Right renal cortex interstitium (tissue), 3 donors: ENCODE measurements at regions not wholly inside any gene's neighbourhood (a gene's known extent, or its start where the extent isn't known, plus 50 kb on each side); places are given as distances from the start of the nearest gene placed in this dataset.
"Not testable (repeated sequence)": the region's sequence is repeated elsewhere in the genome, so short reads cannot be mapped to it uniquely, and the experiment has no call there.

ENCODE experiments used
- DNase-seq, 3 donors: peaks; one replicate each; pipeline ENCODE4 v3.0.0-alpha.2; 2013; ENCODE audit warnings: low read depth in 3 of 3, low spot score in 2 of 3

DNA sequence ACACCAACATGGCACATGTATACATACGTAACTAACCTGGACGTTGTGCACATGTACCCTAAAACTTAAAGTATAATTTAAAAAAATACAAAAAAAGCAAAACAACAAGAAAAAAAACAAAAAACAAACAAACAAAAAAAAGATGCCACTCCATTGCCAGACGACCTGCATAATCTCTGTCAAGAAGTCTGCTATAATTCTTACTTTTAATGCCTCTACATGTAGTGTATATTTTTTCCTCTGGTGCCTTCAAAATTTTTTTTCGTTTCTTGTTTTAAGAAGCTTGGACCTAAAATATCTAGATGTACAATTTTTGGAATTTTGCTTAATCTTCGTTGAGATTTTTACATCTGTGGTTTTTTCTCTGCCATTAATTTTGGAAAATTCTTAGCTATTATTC, 235.6 kb upstream of the ZNF521 start:
- no peak for DNase-seq

GRCh38 chr18:25568986-25569385, 217.0 kb upstream of the ZNF521 start:
- DNase-seq: no peak

DNA sequence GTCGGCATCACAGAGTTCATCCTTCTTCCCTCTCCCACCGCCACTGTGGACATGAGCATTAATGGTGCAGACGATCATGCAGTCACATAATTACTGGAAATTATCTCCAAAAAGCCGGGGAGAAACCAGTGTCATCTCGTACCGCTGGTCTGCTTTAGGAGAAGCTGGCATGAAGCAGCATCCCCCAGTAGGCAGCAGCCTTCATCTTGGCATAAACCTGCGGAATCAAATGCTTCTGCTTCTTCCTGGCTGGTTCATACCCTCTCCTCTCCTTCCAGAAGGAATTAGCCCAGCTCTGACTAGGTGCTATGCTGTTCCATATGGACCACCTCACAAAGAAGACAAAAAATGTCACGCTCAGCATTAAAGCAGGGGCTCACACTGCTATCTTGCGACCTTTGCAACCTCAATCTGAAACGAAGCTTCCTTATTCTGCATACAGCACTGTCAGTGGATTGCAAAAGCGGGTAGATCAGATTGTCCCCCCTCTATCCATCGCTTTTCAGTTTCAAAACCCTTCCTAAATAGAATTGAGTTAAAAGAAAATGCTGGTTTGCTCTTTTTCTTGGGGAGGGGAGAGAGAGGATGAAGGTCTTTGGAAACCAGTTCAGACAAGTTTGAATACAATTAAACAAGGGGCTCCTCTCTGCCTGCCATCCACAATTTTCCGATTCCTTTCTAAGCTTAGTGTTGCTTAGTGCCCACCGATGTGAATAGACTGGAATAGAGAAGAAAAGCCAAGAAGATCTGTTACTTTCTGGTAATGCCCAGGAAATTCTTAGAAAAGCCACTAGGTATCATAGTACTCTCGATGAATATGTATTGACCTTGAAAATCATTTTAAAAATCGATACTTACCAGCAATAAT, 212.1 kb upstream of the ZNF521 start:
- DNase-seq: no peak

- no peak for DNase-seq
These were observed 211.4 kb upstream of the ZNF521 start for GRCh38 chr18:25563346-25563745.

DNA sequence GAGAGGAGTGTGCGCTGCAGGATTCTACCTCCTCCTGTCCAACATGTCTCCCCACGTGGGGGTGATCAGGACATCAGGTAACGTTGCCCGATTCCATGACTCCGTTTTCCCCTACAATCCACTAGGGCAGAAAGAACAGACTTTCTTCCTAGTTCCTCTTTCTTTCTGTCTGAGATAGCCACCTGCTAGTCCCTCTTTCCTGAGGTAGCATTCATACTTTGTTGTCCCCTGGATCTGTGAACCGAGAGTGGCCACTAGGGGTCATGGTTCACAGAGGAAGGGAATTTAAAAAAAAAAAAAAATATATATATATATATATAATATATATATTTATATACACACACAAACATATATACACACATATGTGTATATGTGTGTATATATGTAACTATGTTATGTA, 210.0 kb upstream of the ZNF521 start:
- no peak for DNase-seq

DNA sequence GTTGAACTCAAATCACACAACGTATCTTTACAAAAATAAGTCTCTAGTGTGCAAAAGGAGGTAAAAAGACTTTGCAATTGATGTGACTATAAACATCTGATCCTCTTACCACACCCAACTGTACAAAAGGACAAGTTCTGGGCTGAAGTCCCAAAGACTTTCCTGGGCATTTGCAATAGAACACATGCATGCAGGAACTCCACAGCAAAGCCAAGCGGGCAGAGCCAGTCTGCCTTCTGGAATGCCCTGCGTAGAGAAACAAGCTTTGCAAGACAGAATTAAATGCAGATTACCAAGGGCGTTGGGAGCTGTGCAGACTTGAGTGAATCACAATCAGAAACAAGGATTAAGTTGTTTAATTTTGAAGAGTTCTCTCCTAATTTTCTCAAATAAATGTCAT, 208.4 kb upstream of the ZNF521 start:
- DNase-seq: no peak

DNA sequence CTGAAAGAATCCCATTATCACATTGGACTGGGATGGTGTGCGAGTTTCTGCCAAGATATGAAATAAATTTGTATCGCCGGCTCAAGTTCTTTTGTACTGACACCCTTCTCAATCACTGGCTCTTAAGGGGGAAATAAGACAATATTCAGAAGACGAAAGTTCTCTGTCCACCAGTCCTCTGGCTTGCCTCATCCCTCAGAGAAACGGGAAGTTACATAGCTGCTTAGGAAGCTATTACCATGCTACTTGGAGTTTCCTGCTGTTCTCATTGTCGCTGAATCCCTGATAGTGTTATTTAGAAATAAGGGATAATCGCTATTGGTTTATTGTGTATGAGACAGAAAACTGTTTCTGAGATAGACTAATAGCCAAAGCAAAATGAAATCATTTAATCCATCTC, 205.0 kb upstream of the ZNF521 start:
- DNase-seq: no peak

- no peak for DNase-seq
These were observed 201.8 kb upstream of the ZNF521 start for GRCh38 chr18:25553631-25554263.

- DNase-seq: no peak
These were observed 192.8 kb upstream of the ZNF521 start for GRCh38 chr18:25544546-25545287.

DNA sequence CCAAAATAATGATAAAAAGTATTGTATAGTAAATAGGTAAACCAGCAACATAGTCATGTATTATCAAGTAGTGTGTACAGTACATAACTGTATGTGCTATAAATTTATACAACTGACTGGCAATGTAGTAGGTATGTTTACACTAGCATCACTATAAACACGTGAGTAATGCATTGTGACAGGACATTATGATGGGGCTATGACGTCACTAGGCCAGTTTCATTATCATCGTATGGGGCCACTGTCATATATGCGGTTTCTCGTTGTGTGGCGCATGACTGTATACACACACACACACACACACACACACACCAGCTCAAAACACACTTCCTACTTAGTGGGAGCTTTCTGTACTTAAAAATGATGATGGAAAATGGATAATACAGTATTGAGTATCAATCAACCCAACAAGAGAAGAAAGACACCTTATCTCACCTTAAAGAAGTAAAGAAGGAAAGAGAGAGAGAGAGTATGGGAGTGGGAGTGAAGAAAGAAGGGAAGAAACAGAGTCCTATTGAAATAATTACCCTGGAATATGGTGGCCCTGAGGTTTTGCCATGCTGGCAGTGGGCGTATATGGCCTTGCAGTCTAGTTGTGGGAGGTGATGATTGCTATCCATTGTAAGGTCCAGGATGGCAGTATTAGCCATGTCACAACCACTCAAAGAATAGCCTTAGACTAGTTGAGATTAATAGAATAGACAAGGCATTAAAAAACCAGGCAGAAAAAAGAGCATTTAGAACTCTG, 186.4 kb upstream of the ZNF521 start:
- no peak for DNase-seq

DNA sequence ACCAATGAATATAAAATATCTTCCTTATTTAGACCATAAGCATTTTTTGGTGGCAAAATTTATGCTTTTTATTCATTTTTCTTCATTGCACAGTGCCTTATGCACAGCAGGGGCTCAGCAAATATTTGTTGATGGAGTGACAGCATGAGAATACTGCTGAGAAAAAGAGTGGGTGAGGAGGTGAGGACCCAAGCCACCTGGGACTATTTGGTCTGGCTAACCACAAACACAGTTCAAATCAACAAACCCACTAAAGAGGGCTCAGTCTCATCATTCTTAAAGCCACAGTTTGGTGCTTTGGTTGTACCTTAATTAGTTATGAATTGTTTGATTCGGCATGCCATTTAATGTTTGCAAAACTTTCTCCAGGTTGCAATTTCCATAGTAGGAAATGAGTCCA, 183.5 kb upstream of the ZNF521 start:
- no peak for DNase-seq

- no peak for DNase-seq
These were observed 182.4 kb upstream of the ZNF521 start for GRCh38 chr18:25534401-25534800.

- no peak for DNase-seq
These were observed 181.3 kb upstream of the ZNF521 start for GRCh38 chr18:25533218-25533617.

DNA sequence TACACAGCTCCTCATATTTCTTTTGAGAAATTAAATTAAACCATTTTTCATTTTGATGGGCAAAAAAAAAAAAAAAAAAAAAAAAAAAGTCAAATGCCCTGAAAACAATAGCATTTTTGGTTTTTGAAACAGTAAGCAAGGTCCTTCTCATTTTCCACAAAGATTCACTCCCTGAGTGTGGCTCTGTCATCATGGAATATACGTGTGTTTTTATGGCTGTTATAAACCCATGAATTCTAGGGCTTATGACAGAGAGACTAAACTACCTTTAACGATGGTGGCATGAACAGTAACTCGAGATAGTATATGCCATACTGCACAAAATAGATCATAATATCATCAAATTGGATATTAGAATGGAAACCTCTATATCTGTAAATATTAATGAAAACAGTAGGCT, 179.2 kb upstream of the ZNF521 start:
- DNase-seq: no peak

DNA sequence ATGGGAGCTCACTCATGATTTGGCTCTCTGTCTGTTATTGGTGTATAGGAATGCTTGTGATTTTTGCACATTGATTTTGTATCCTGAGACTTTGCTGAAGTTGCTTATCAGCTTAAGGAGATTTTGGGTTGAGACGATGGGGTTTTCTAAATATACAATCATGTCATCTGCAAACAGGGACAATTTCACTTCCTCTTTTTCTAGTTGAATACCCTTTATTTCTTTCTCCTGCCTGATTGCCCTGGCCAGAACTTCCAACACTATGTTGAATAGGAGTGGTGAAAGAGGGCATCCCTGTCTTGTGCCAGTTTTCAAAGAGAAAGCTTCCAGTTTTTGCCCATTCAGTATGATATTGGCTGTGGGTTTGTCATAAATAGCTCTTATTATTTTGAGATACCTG, 173.8 kb upstream of the ZNF521 start:
- not testable (repeated sequence) for DNase-seq

GRCh38 chr18:25518716-25519053, 166.7 kb upstream of the ZNF521 start:
- DNase-seq: no peak

DNA sequence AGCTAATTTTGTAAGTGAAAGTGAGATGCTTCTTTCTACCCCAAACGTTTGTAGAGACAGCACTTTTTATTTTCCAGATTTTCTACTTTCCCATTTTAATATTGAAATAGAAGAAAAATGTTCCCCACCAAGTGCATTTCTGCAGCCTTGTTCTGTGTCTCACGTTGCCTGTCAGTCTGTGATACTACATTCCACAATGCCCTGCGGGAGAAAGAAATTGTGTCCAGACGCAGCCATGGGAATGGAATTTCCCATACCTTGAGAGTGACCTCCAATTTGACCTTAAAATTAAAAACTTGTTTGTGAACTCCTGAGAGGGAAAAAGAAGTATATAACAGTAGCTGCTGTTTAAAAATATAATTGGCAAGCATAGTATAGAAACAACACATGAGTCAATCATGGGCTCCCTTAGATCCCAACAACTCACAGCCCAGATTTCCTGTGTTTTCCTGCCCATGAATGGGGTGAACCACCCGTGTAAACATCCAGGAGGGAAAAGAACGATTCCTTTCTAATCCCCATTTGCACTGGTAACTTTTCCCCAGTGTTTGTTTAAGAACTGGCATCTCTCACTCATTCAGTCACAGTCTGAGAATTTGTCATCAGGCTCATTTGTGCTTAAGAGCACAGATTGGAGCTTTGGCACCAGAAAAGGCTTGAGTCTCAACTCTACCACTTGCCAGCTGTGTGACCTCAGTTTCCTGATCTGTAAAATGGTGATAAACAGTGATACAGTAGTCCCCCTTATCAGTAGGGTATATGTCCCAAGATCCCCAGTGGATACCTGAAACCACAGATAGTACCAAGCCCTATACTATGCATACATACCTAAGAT, 166.1 kb upstream of the ZNF521 start:
- no peak for DNase-seq

GRCh38 chr18:25516747-25517498, 165.0 kb upstream of the ZNF521 start:
- DNase-seq: no peak

- no peak for DNase-seq
These were observed 164.2 kb upstream of the ZNF521 start for GRCh38 chr18:25516121-25516520.
